ENCODE measurements at regions not wholly inside any gene's neighbourhood (a gene's known extent, or its start where the extent isn't known, plus 50 kb on each side); places are given as distances from the start of the nearest gene placed in this dataset.

DNA sequence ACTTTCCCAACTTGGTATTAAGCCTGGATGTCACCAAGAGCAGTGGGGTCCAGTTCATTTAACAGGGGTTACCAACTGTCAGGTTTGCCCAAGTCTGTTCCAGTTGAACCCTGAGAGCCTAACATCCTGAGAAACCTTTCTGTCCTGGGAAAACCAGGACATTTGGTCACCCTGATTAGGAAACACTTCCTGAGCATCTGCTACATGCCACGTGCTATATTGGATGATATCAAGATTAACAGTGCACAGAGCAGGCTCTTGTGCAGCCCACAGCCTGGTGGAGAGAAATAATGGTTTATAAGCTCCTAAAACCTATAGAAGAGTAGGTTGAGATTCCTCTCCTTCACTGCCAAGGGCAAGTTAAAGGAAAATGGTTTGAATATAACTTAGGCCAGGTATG lies 102.9 kb upstream of the RAD23B start:
- no peak overlapping the region for H3K27ac ChIP-seq
- TF ChIP-seq, protein P1, sequence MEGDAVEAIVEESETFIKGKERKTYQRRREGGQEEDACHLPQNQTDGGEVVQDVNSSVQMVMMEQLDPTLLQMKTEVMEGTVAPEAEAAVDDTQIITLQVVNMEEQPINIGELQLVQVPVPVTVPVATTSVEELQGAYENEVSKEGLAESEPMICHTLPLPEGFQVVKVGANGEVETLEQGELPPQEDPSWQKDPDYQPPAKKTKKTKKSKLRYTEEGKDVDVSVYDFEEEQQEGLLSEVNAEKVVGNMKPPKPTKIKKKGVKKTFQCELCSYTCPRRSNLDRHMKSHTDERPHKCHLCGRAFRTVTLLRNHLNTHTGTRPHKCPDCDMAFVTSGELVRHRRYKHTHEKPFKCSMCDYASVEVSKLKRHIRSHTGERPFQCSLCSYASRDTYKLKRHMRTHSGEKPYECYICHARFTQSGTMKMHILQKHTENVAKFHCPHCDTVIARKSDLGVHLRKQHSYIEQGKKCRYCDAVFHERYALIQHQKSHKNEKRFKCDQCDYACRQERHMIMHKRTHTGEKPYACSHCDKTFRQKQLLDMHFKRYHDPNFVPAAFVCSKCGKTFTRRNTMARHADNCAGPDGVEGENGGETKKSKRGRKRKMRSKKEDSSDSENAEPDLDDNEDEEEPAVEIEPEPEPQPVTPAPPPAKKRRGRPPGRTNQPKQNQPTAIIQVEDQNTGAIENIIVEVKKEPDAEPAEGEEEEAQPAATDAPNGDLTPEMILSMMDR (conservative IDR thresholded peaks at IDR 0.05) = no peak

DNA sequence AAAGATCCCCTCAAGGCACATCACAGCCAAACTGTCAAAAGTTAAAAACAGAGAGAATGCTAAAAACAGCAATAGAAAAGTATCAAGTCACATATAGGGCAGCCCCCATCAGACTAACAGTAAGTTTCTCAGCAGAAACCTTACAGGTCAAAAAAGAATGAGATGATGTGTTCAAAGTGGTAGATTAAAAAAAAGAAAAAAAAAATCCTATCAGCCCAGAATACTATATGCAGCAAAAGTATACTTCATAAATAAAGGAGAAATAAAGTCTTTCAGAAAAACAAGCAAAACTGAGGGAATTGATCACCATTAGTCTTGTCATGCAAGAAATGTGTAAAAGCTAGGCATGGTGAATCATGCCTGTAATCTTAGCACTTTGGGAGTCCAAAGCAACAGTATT lies 99.9 kb upstream of the RAD23B start:
- TF ChIP-seq, protein P1 (conservative IDR thresholded peaks at IDR 0.05) = no peak
- H3K27ac ChIP-seq = no peak overlapping the region

DNA sequence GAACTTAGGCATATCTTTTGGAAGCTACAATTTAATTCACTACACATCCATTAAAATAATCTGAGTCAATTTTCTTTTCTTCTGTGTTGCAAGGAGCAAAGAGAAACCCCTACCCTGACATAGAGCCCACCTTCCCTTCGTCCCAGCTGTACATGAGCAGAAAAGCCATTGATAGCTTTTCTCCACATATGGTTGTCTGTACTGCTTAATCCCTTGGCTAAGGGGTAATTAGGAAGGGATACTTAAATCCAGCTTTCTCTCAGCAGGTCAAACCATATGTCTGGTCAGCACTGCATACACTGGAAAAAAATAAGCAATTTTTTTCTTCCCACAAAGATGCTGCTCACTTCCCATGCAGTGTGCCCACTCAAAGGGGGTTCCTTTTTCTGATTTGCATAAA lies 94.7 kb upstream of the RAD23B start:
- H3K27ac ChIP-seq = no peak overlapping the region

DNA sequence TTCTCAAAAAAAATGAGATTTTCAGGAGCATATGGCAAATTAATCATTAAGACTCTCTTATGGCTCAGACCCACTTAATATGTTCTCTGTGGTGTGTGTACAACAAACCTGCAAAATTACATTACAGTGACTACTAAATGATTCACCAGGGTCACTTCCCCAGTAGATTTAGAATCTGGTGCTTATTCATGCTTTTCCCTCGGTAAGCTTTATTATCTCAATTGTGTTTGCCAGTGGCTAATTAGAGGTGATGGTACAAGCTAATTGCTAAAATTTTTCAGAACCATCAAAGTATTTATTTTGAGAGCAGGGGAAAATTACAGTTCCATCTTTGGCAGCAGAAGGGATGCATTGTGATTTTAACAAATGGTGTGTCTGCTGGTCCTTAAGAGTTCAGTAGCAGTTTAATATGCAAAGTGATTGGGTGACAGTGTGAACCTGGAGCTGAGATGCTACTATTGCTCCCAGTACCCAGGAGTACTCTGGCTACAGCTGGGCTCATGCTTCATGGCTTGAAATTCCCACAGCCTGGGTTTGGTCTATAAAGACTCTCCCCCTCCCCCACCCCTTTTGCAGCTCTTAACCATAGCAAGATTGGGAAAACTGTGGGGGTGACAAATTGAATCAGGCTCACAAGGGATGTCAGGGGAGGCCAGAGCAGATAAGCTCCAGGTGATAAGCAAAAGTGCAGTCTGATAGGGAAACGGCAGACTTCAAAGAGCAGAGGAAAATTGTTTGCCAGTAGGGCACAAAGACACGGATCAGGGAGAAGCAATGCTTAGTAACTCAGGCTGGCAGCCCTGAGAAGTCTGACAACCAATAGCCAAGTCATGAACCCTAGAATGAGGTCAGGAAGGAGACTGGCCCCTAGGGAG lies 92.8 kb upstream of the RAD23B start:
- H3K27ac ChIP-seq = no peak overlapping the region
- TF ChIP-seq, protein P1 (conservative IDR thresholded peaks at IDR 0.05) = no peak

More for the DNA sequence above, 94.7 kb upstream of the RAD23B start:
- TF ChIP-seq, protein P1 (conservative IDR thresholded peaks at IDR 0.05) = no peak

DNA sequence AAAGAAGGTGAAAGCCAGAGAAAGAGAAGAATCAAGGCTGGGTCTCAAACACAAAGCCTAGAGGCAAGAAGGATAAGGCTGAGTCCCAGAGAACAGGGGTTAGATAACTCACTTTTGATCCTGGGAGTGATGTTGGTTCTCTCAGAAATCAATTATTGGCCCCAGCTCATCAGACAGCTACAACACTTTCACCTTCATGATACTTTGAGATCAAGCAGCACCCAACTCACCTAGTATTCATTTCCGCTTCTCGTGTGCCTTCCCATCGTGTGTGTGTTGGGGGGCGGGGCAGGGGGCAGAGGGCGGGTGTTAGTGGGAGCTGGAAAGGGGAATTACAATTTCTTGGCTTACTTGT lies 92.2 kb upstream of the RAD23B start:
- no peak overlapping the region for H3K27ac ChIP-seq
- TF ChIP-seq, protein P1 (conservative IDR thresholded peaks at IDR 0.05) = no peak

DNA sequence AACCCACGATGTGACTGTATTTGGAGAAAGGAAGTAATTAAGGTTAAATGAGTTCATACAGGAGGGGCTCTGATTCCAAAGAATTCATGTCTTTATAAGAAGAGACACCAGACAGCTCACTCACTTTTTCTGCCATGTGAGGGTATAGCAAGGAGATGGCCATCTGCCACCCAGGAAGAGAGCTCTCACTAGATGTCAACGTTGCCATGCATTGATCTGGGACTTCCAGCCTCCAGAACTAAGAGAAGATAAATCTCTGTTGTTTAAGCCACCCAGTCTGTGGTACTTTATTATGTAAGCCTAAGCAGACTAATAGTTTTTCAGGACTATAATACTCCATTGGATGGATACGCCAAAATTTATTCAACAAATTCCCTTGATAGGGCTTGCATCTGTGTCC lies 89.8 kb upstream of the RAD23B start:
- TF ChIP-seq, protein P1 (conservative IDR thresholded peaks at IDR 0.05) = no peak
- no peak overlapping the region for H3K27ac ChIP-seq

DNA sequence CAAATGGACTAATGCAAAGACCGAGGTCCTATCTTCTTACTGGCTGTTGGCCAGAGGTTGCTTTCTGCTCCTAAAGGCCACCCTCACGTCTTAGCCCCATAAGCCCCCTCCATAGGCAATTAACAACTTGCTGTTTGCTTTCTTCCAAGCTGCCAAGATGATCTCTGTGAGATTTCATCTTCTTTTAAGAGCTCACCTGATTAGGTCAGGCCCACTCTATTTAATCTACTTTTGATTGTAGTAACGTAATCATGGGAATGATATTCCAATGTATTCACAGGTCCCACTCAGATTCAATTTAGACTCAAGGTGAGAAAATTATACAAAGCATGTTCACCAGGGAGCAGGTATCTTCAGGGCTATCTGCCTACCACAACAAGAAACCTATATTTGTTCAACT lies 84.4 kb upstream of the RAD23B start:
- TF ChIP-seq, protein P1 (conservative IDR thresholded peaks at IDR 0.05) = no peak
- H3K27ac ChIP-seq = no peak overlapping the region

All from VCaP (cell line).